ENCODE measurements at regions not wholly inside any gene's neighbourhood (a gene's known extent, or its start where the extent isn't known, plus 50 kb on each side); places are given as distances from the start of the nearest gene placed in this dataset.

- H3K9me3 ChIP-seq (ENCODE audit: insufficient read depth in 2 of 2, low read depth in 1 of 2, low read length in 1 of 2), result no peaks in the 10 kb centered on the region
- H2AFZ ChIP-seq (ENCODE audit: low read length), result no peak overlapping the region
- H3K79me2 ChIP-seq (ENCODE audit: control insufficient read depth in 1 of 2, insufficient read depth in 2 of 2, low read length in 2 of 2), result no peaks in the 10 kb centered on the region
- H2BK5ac ChIP-seq (ENCODE audit: low read depth, low read length), result no peak overlapping the region
- H3K79me1 ChIP-seq (ENCODE audit: low read depth, low read length), result no peaks in the 10 kb centered on the region
- H2AK5ac ChIP-seq (ENCODE audit: low read depth, low read length), result no peak overlapping the region
- POLR2A ChIA-PET (ENCODE audit: partially characterized antibody), result no interaction called here
- no peak overlapping the region for H2BK20ac ChIP-seq (ENCODE audit: low read length)
- H3K56ac ChIP-seq (replicated peaks; ENCODE audit: insufficient read length, low read depth, low read length), result no peak overlapping the region
- H2BK15ac ChIP-seq (ENCODE audit: low read length), result no peak overlapping the region
- no peak overlapping the region for H3K9ac ChIP-seq (replicated peaks in 1 of 4; ENCODE audit: extremely low read depth in 1 of 4, low read depth in 3 of 4, low read length in 3 of 4)
- no peak overlapping the region for H4K5ac ChIP-seq (ENCODE audit: insufficient read length, low read depth, low read length)
- H2BK120ac ChIP-seq (replicated peaks; ENCODE audit: low read depth, low read length), result no peak overlapping the region
- H3K36me3 ChIP-seq (ENCODE audit: control insufficient read depth in 2 of 4, insufficient read depth in 4 of 4, low read length in 3 of 4), result no peaks in the 10 kb centered on the region
- no peaks in the 10 kb centered on the region for H3K27me3 ChIP-seq (replicated peaks in 1 of 4; ENCODE audit: control insufficient read depth in 3 of 4, extremely low read depth in 1 of 4, insufficient read depth in 3 of 4, low read length in 3 of 4)
- peaks cover 0 to 12% of the 10 kb centered on the region in 2 experiments for H4K20me1 ChIP-seq (replicated peaks in 1 of 2; ENCODE audit: control insufficient read depth in 1 of 2, insufficient read depth in 2 of 2, low read length in 2 of 2)
- FAIRE-seq (no peak), DNase-seq (ENCODE audit: low read depth in 1 of 2, low spot score in 2 of 2) (no peak)
- H4K8ac ChIP-seq (ENCODE audit: extremely low read depth, insufficient read depth, low read length), result no peak overlapping the region
- H3K4me1 ChIP-seq (replicated peaks in 1 of 4; ENCODE audit: control insufficient read depth in 3 of 4, insufficient read depth in 4 of 4, low read length in 3 of 4), result no peaks in the 10 kb centered on the region
- no peak overlapping the region for H3K4me2 ChIP-seq (ENCODE audit: insufficient read depth in 1 of 2, low read depth in 2 of 2, low read length in 2 of 2)
- CTCF ChIA-PET (ENCODE audit: partially characterized antibody), result interaction anchor here (0.6 to 25.9 kb wide), 10 partner anchors 11 to 416 kb away, joined by 3 to 303 read pairs (median 6); no protein-coding TSS in a partner anchor
- no peak overlapping the region for H3K14ac ChIP-seq (ENCODE audit: insufficient read length)
- 0 out of 2 replicates have a peak overlapping the region, but pooled peaks have one; percentile 44 for H2BK12ac ChIP-seq (ENCODE audit: low read depth, low read length)
- H3K23me2 ChIP-seq (ENCODE audit: low read depth, low read length), result 0 out of 2 replicates have a peak, but pooled peaks cover 6% of the 10 kb centered on the region
- H4K91ac ChIP-seq (replicated peaks; ENCODE audit: insufficient read length, low read length), result no peak overlapping the region
- no peak overlapping the region for H3K4me3 ChIP-seq (ENCODE audit: extremely low read depth in 1 of 4, insufficient read depth in 2 of 4, low read depth in 3 of 4, low read length in 4 of 4)
- TF ChIP-seq RAD21 (IDR thresholded peaks at IDR 0.05 in 1 of 2, conservative IDR thresholded peaks at IDR 0.05 in 1 of 2; ENCODE audit: low read depth in 2 of 2, low read length in 2 of 2) (peak; percentile 34 to 62; a peak in 3 of 4 replicates), SAP30 (IDR thresholded peaks at IDR 0.05; ENCODE audit: insufficient read depth, insufficient replicate concordance, low read length) (no peak), MAFK (IDR thresholded peaks at IDR 0.05; ENCODE audit: low read depth, low read length) (no peak), BRCA1 (IDR thresholded peaks at IDR 0.05; ENCODE audit: low read depth, low read length) (no peak), MAX (IDR thresholded peaks at IDR 0.05) (no peak), CTBP2 (IDR thresholded peaks at IDR 0.05; ENCODE audit: borderline replicate concordance, insufficient read depth, insufficient read length, low read length) (no peak), CTCF (IDR thresholded peaks at IDR 0.05; ENCODE audit: control extremely low read depth in 1 of 3, insufficient read depth in 1 of 3, low read depth in 1 of 3, low read length in 3 of 3) (peak; percentile 53 to 55 (median 54)), TBP (IDR thresholded peaks at IDR 0.05; ENCODE audit: low read depth, low read length) (no peak), SUZ12 (IDR thresholded peaks at IDR 0.05; ENCODE audit: low read length) (no peak)
- H3K27ac ChIP-seq (ENCODE audit: low read depth, low read length), result no peak overlapping the region
- H3K4ac ChIP-seq (replicated peaks; ENCODE audit: insufficient read length, low read depth, low read length), result no peak overlapping the region
- no peak overlapping the region for H3K18ac ChIP-seq (ENCODE audit: extremely low read depth, low read length)
- WGBS, 2 experiments (ENCODE audit: extremely low coverage in 1 of 2, insufficient coverage in 1 of 2, insufficient read length in 1 of 2, insufficient replicate concordance in 2 of 2, low coverage in 1 of 2, low lambda C conversion rate in 2 of 2, missing lambda C conversion rate in 1 of 2), result 69% methylated on average over 8 of the region's 8 CpGs; no CpG with 5 or more reads in 1 of the 2 experiments
- H3K23ac ChIP-seq (ENCODE audit: insufficient read length), result no peak overlapping the region
Observed at GRCh38 chr1:36612881-36613280, 130.2 kb upstream of the CSF3R start.

Data from H1 (cell line).